PC-9 (cell line): ENCODE measurements at regions not wholly inside any gene's neighbourhood (a gene's known extent, or its start where the extent isn't known, plus 50 kb on each side); places are given as distances from the start of the nearest gene placed in this dataset.

Experiments
- BruUV-seq: library from RNA; stranded (reverse); fragments of 400-500 nt; replicated peaks from 2 replicates; lab custom pipeline; 2021; lab: Mats Ljungman, UMichigan
- CTCF ChIA-PET: fragments of 300-600 bp; sonication (Branson Sonifier 250); formaldehyde crosslinking; loops from one replicate; lab custom pipeline; 2022; ENCODE audit warnings: antibody characterized with exemption; lab: Charles Lee
- POLR2A ChIA-PET: fragments of 300-600 bp; sonication (Branson Sonifier 250); formaldehyde crosslinking; loops from one replicate; lab custom pipeline; 2022; ENCODE audit warnings: antibody characterized with exemption; ENCODE audit not compliant: unreplicated experiment; lab: Charles Lee
- DNase-seq, 2 experiments: peaks; one replicate each; pipeline versions ENCODE4 v3.0.0 to v3.0.0-alpha.2; 2015 to 2022; ENCODE audit warnings: mixed read lengths in 1 of 2
- H2AFZ ChIP-seq: fragments of 200-600 bp; sonication (generic); 2 replicates; pipeline ENCODE4 v1.8.1; 2017; ENCODE audit warnings: antibody characterized with exemption
- H3F3A ChIP-seq: fragments of 200-600 bp; sonication (generic); 2 replicates; pipeline ENCODE4 v1.8.1; 2017; ENCODE audit warnings: antibody characterized with exemption, mild to moderate bottlenecking, low read depth; ENCODE audit not compliant: insufficient read depth
- H3K27ac ChIP-seq: fragments of 200-600 bp; sonication (generic); 2 replicates; pipeline ENCODE4 v1.6.1; 2016; ENCODE audit warnings: mixed run types
- H3K27me3 ChIP-seq: fragments of 200-600 bp; sonication (generic); 2 replicates; pipeline ENCODE4 v1.6.1; 2016; ENCODE audit warnings: low read depth, mixed run types; ENCODE audit not compliant: insufficient read depth
- H3K36me3 ChIP-seq: fragments of 200-600 bp; sonication (generic); 2 replicates; pipeline ENCODE4 v1.6.1; 2016; ENCODE audit warnings: low read depth, mixed run types
- H3K4me1 ChIP-seq: fragments of 200-600 bp; sonication (generic); replicated peaks from 2 replicates; pipeline ENCODE4 v1.6.1; 2016; ENCODE audit warnings: mixed run types; ENCODE audit not compliant: insufficient read depth
- H3K4me2 ChIP-seq: fragments of 200-600 bp; sonication (generic); 2 replicates; pipeline ENCODE4 v1.6.1; 2017; ENCODE audit warnings: mixed run types
- H3K4me3 ChIP-seq: fragments of 200-600 bp; sonication (generic); 2 replicates; pipeline ENCODE4 v1.6.1; 2016; ENCODE audit warnings: mixed run types
- H3K79me2 ChIP-seq: fragments of 200-600 bp; sonication (generic); 2 replicates; pipeline ENCODE4 v1.6.1; 2017; ENCODE audit warnings: low read depth, mixed run types
- H3K9me2 ChIP-seq: fragments of 200-600 bp; sonication (generic); 2 replicates; pipeline ENCODE4 v1.8.1; 2017; ENCODE audit warnings: mild to moderate bottlenecking; ENCODE audit not compliant: insufficient read depth
- H3K9me3 ChIP-seq: fragments of 200-600 bp; sonication (generic); 2 replicates; pipeline ENCODE4 v1.8.1; 2016; ENCODE audit warnings: low read depth; ENCODE audit not compliant: insufficient read depth
- H4K20me1 ChIP-seq: fragments of 200-600 bp; sonication (generic); 2 replicates; pipeline ENCODE4 v1.8.1; 2017; ENCODE audit not compliant: insufficient read depth
- CTCF ChIP-seq: fragments of 200-600 bp; sonication (generic); conservative IDR thresholded peaks from 2 replicates; pipeline ENCODE4 v1.6.1; 2017; ENCODE audit warnings: mixed run types, antibody characterized with exemption, mild to moderate bottlenecking, moderate library complexity
- EZH2 ChIP-seq: fragments of 200-600 bp; sonication (generic); IDR thresholded peaks from 2 replicates; pipeline ENCODE4 v1.8.0; 2017; ENCODE audit warnings: antibody characterized with exemption, low read depth
- intact Hi-C: fragments of 100-400 bp; cut with micrococcal nuclease; formaldehyde crosslinking; loops from one replicate; pipeline ENCODE4 v1.10.0; 2022; ENCODE audit not compliant: unreplicated experiment

- intact Hi-C loops, result no loop called here
- no peak overlapping the region for H3K4me2 ChIP-seq
- no peak overlapping the region for H3K4me3 ChIP-seq
- no peaks in the 10 kb centered on the region for H3F3A ChIP-seq
- H3K36me3 ChIP-seq, result no peaks in the 10 kb centered on the region
- TF ChIP-seq CTCF (no peak), EZH2 (no peak)
- no TSS peak for BruUV-seq
- POLR2A ChIA-PET, result no interaction called here
- no peaks in the 10 kb centered on the region for H3K79me2 ChIP-seq
- no peaks in the 10 kb centered on the region for H3K4me1 ChIP-seq
- no peaks in the 10 kb centered on the region for H3K9me2 ChIP-seq
- no peaks in the 10 kb centered on the region for H3K27me3 ChIP-seq
- no peaks in the 10 kb centered on the region for H4K20me1 ChIP-seq
- DNase-seq, result no peak
- no peak overlapping the region for H2AFZ ChIP-seq
- H3K9me3 ChIP-seq, result no peaks in the 10 kb centered on the region
- CTCF ChIA-PET, result no interaction called here
- no peak overlapping the region for H3K27ac ChIP-seq
Measured at GRCh38 chr5:12616093-12616492, 711.8 kb upstream of the CTNND2 start.

DNA sequence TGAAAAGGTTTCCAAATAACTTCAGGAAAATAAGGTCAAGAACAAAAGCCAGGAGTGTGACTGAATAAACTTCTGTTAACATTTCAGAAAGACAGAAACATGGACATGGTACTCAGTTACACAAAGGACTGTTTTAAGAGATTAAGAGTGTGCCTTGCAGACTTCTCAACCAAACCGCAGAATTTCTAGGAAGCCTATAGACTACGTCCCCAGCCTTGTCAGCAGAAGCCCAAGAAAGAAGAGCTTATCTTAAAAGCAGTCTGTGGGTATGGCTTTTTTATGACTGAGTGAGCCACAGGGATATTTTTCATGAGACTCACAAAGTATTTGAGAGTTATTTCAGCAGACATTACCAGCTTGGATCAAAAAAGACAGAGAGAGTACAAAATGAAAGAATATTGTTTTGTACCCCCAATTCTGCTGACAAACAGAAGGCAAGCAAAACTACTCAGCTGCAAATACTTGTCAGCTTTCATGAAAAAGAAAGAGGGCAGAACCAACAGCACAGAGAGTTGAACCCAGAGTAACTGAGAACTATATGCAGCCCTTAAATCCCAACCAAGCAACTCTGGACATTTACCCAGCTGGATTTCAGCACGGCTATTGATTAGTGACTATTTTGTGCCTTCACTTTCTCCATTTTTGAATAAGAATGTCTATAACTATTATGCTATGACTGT lies 711.0 kb upstream of the CTNND2 start:
- H3K27me3 ChIP-seq, result no peaks in the 10 kb centered on the region
- DNase-seq, result no peak
- H3K79me2 ChIP-seq, result no peaks in the 10 kb centered on the region
- H3K9me3 ChIP-seq, result no peaks in the 10 kb centered on the region
- CTCF ChIA-PET, result interaction anchor here (0.6 kb wide), 1 partner anchor 174 kb away, joined by 3 read pairs; no protein-coding TSS in a partner anchor
- H2AFZ ChIP-seq, result no peak overlapping the region
- H3K36me3 ChIP-seq, result no peaks in the 10 kb centered on the region
- no TSS peak for BruUV-seq
- no peak overlapping the region for H3K27ac ChIP-seq
- H4K20me1 ChIP-seq, result no peaks in the 10 kb centered on the region
- no peak overlapping the region for H3K4me3 ChIP-seq
- POLR2A ChIA-PET, result interaction anchor here (0.7 kb wide), 1 partner anchor 40 kb away, joined by 4 read pairs; no protein-coding TSS in a partner anchor
- no peaks in the 10 kb centered on the region for H3K4me1 ChIP-seq
- no peaks in the 10 kb centered on the region for H3K9me2 ChIP-seq
- intact Hi-C loops, result no loop called here
- no peak overlapping the region for H3K4me2 ChIP-seq
- TF ChIP-seq CTCF, result no peak
- no peak for TF ChIP-seq EZH2
- no peaks in the 10 kb centered on the region for H3F3A ChIP-seq

DNA sequence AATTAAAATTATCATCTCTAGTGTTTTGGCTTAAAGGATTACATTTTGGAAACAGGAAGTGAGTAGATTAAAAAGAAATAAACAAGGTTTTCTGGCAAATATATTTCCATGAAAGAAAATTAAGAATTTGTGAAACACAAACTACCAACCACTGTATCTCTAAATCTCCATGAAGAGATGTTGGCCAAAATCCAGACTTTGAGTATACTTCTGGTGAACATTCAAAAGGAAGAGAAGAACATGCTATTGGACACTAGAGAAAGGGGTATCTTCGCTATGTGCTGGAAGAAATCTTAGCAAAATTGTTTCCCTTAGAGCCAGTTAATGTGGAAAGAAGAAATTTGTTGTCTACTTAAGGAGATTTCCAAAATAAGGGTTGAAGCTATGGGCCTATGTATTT lies 710.4 kb upstream of the CTNND2 start:
- no peaks in the 10 kb centered on the region for H3K9me3 ChIP-seq
- no peak for DNase-seq
- no peaks in the 10 kb centered on the region for H3F3A ChIP-seq
- no peaks in the 10 kb centered on the region for H3K27me3 ChIP-seq
- H3K4me1 ChIP-seq, result no peaks in the 10 kb centered on the region
- no peak overlapping the region for H3K4me2 ChIP-seq
- TF ChIP-seq CTCF, result no peak
- no peaks in the 10 kb centered on the region for H4K20me1 ChIP-seq
- POLR2A ChIA-PET, result no interaction called here
- H3K4me3 ChIP-seq, result no peak overlapping the region
- BruUV-seq, result no TSS peak
- H3K36me3 ChIP-seq, result no peaks in the 10 kb centered on the region
- no peaks in the 10 kb centered on the region for H3K79me2 ChIP-seq
- no peaks in the 10 kb centered on the region for H3K9me2 ChIP-seq
- CTCF ChIA-PET, result no interaction called here
- no peak overlapping the region for H3K27ac ChIP-seq
- intact Hi-C loops, result no loop called here
- H2AFZ ChIP-seq, result no peak overlapping the region
